ENCODE measurements at regions not wholly inside any gene's neighbourhood (a gene's known extent, or its start where the extent isn't known, plus 50 kb on each side); places are given as distances from the start of the nearest gene placed in this dataset.

DNA sequence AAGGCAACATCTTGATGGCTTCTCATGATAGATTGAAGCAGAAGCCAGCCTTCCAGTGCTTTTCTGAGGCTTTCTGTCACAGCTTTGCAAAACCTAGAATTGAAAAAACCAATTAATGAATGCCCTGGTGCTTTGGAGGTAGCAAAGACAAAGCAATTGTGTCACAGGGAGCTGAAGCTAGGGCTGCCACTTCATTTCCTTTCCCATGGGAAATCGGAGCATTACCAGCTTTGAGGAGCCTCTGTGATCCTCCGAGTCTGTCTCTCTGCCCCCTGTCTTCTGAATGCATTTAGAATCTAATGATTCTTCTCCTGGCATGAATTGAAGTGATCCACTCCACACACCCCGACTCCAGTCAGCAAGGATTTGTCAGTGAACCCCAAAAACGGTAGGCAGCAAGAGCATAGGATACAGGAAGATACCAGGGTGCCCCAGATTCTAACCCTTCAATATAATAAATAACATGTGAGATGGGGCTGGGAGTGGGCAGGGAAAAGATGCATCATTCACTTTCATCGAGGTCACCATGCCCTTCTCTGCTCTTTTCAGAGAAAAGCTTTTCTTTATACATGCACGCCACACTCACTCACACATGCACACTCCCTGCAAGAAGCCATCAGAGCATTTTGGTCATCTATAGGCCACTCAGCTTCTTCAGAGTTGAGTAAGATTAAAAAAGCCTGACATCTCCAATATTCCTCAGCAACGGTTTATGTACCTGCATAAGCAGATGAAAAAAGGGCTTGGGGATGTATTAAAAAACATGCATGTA lies 247.7 kb upstream of the ZNF462 start:
- TF ChIP-seq, protein P1, sequence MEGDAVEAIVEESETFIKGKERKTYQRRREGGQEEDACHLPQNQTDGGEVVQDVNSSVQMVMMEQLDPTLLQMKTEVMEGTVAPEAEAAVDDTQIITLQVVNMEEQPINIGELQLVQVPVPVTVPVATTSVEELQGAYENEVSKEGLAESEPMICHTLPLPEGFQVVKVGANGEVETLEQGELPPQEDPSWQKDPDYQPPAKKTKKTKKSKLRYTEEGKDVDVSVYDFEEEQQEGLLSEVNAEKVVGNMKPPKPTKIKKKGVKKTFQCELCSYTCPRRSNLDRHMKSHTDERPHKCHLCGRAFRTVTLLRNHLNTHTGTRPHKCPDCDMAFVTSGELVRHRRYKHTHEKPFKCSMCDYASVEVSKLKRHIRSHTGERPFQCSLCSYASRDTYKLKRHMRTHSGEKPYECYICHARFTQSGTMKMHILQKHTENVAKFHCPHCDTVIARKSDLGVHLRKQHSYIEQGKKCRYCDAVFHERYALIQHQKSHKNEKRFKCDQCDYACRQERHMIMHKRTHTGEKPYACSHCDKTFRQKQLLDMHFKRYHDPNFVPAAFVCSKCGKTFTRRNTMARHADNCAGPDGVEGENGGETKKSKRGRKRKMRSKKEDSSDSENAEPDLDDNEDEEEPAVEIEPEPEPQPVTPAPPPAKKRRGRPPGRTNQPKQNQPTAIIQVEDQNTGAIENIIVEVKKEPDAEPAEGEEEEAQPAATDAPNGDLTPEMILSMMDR (IDR thresholded peaks at IDR 0.05; ENCODE audit: extremely low read depth in 1 of 2, insufficient read depth in 1 of 2, low read depth in 1 of 2, low read length in 2 of 2) = no peak
- no peak for TF ChIP-seq POLR2A (IDR thresholded peaks at IDR 0.05; ENCODE audit: low read depth, low read length)
